ENCODE measurements at regions not wholly inside any gene's neighbourhood (a gene's known extent, or its start where the extent isn't known, plus 50 kb on each side); places are given as distances from the start of the nearest gene placed in this dataset.
"Not testable (repeated sequence)": the region's sequence is repeated elsewhere in the genome, so short reads cannot be mapped to it uniquely, and the experiment has no call there.

GRCh38 chr17:65301882-65302281 lies 164.7 kb downstream of the RGS9 start:
- DNase-seq: not testable (repeated sequence)

- no peak for DNase-seq
Observed at GRCh38 chr17:65301184-65301583, 164.0 kb downstream of the RGS9 start.

GRCh38 chr17:65297916-65298315 lies 160.7 kb downstream of the RGS9 start:
- no peak for DNase-seq

GRCh38 chr17:65297384-65297783 lies 160.2 kb downstream of the RGS9 start:
- DNase-seq: no peak

- peak; percentile 66 to 68 for DNase-seq
Observed at GRCh38 chr17:65294181-65294719, 157.1 kb downstream of the RGS9 start.

- DNase-seq: no peak
Observed at GRCh38 chr17:65293584-65294180, 156.5 kb downstream of the RGS9 start.

- DNase-seq: no peak
Observed at GRCh38 chr17:65292430-65292829, 155.3 kb downstream of the RGS9 start.

GRCh38 chr17:65291301-65291700 lies 154.1 kb downstream of the RGS9 start:
- not testable (repeated sequence) for DNase-seq

- DNase-seq: no peak
Observed at GRCh38 chr17:65290616-65291015, 153.4 kb downstream of the RGS9 start.

GRCh38 chr17:65290056-65290455 lies 152.9 kb downstream of the RGS9 start:
- DNase-seq: no peak

GRCh38 chr17:65287040-65287439 lies 149.9 kb downstream of the RGS9 start:
- no peak for DNase-seq

GRCh38 chr17:65283704-65284103 lies 146.5 kb downstream of the RGS9 start:
- DNase-seq: no peak

- no peak for DNase-seq
Observed at GRCh38 chr17:65279456-65279855, 142.3 kb downstream of the RGS9 start.

- no peak for DNase-seq
Observed at GRCh38 chr17:65278820-65279184, 141.6 kb downstream of the RGS9 start.

- peak; percentile 23 to 34 for DNase-seq
Observed at GRCh38 chr17:65278050-65278819, 141.1 kb downstream of the RGS9 start.

GRCh38 chr17:65277576-65277975 lies 140.4 kb downstream of the RGS9 start:
- DNase-seq: no peak

Data from stimulated activated CD4-positive, alpha-beta T cell treated with anti-CD3 and anti-CD28 coated beads, Interleukin-2, amount 100 ng/mL, for 24 hours (primary cell).